NCI-H2227 (cell line): ENCODE measurements at regions not wholly inside any gene's neighbourhood (a gene's known extent, or its start where the extent isn't known, plus 50 kb on each side); places are given as distances from the start of the nearest gene placed in this dataset.

Source experiments
- DNase-seq: peaks from one replicate; lab custom pipeline; 2025; ENCODE audit not compliant: unreplicated experiment; lab: John Stamatoyannopoulos, UW

DNA sequence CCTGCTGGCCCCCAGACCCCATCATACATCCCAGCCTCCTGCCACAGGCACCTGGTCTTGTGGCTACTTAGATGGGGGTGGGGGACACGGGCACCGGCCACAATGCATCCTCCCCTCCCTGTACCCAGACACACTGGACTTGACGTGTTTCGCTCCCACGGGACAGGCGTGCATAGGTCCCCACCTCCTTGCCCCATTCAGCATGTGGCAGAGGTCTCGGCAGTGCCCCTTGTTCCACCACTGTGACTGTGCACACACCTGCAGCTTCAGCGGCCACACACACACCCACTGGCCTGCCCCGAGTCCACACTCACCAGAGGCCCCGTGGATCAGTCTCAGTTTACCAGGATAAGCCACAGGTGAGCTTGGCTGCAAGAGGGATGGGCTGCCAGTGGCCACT lies 109.6 kb downstream of the ENGASE start:
- no peak for DNase-seq

DNA sequence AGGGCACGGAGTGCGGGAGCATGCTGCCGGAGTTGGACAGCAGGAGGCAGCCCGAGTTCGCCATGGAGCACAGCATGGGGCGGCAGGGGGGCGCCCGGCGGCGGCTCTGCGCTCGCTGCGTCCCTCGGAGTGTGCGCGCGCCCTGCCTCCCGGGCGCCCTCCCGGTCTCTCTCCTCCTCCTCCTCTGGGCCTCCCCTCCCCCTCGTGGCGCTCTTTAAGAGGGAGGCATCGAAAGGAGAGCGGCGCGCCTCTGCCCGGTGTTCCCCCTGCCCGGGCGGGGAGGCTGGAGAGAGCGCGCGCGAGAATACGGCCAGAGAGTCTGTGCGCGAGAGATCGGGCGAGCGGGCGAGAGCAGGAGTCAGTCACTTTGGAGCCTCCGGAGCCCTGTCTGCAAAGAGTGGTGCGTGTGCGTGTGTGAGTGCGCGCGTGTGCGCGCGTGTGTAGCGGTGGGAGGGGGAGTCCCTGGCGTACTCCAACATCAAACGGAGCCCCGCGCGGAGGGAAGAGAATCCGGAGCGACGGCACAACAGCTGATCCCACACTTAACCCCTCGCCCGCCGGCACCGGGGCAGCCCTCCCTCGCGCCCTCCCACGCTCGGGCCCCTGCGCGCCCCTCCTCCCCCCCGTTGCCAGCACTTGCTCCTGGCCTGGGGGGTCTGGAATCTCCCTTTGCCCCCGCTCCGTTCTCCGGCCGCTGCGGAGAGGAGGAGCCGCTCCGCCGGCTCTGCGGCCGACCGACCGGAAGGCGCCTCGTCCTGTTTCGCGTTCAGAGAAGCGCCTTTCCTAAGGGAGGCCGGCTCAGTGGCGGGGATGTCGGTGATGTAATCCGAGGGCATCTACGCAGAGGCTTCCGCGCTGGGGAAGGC lies 108.9 kb downstream of the ENGASE start:
- peak; percentile 88 for DNase-seq

DNA sequence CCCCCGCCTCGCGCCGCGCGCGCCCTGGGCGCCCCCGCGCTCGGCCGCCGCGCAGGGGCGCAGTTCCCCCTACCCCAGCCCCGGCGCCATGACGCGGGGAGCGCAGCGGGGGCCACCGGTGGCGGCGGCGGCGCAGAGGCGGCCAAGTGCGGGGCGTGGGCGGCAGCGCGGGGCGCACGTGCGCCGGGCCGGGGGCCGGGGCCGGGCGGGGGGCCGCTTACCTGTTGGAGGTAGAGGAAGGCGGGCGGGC lies 108.3 kb downstream of the ENGASE start:
- DNase-seq = no peak

- no peak for DNase-seq
Measured at GRCh38 chr17:79182176-79183042, 107.8 kb downstream of the ENGASE start.

DNA sequence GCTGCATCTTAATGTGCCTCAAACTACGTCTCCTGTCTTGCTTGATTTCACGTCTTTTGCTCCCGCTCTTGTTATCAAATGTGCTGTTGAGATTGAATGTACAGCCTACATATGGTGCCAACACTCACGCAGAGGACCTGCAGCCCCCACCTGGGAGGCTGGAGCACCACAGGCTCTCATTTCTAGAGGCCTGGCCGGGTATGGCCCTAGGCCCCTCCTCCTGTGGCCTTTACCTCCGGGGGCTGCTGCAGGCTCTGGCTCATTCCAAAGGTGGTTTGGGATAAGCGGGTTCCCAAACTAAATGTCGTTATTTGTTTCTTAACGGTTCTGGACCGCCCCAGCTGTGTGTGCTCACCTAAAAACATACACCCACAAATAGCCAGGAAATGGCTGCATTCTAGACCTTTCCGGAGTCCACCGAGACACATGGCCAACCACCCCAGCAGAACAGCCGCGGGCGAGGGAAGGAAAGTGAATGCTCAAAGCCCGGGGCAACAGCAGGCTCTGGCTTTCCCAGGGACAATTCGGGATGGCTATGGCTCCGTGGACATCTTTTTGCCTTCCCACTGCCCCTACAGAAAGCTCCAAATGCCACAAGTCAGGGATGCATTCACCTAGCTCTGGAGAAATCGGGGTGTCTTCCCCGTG lies 105.9 kb downstream of the ENGASE start:
- no peak for DNase-seq

DNA sequence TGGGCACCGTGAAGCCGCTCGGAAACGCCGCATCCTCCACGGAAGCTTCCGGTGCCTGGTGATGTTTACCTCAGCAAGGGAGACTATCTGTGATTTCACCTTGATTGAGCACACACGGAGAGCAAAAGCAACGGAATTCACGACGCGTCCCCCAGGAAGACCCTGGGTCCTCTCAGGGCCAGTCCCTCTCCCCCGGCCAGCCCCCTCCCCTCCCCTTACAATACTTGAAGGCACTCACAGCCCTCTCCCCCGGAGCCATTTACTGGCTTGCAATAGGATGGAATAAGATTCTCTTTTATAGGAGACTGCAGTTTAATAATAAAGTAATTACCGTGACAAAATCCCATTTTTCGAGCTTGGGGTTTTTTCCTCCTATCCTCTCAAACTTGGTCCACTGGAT lies 104.7 kb downstream of the ENGASE start:
- DNase-seq = no peak

DNA sequence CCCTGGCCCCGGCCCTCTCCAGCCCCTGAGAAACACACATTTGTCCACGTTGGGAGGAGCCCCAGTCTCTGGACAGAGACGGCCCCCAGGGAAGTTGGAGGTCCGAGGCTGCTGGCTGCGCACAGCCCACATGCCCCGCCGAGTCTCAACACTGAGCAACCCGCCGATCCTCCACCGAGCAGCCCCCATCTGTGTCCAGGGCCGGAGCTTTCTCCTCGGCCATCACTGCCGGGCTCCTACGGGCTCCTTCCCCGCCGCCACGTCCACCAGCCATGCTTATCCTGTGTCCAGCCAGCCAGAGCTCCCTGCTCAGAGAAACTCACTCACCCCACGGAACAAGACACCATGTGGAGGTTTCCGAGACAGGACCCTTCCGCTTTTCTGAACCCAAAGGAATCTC lies 103.3 kb downstream of the ENGASE start:
- DNase-seq = no peak

DNA sequence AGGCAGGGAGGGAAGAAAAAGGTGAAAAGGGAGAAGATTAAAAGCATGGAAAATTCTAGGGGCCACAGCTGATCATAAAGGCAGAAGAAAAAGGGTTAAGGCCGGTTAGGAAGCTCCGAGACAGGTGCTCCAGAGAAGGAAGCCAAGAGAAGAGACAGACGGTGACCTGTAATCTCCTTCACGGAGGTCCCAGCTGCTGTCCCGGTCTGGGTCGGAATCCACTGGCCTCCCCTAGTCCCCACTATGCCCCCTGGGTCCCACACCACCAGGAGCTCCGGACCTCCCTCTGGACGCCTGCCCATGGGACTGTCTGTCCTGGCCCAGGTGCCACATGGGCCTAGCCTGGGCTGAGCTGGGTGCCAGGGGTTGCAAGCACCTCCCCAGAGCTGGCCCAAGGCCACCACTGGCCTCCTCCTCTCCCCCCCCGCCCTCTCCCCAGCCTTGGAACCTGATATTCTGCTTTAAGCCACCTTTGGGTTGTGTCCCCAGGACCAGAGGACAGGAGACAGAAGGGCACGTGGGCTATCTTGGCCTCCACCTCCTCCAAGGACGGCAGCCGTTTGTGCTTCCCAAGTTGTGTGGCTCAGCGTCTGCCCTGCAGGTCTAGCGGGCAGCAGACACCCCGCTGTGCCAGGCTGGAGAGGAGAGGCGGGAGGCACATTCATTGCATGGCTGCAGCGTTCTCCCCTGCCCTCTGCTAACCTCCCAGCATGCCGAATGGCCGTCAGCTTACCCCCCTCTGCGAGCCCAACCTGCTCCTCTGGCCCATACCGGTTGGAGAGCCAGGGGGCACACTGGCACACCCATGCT lies 102.4 kb downstream of the ENGASE start:
- DNase-seq = no peak

GRCh38 chr17:79174905-79175856 lies 100.6 kb downstream of the ENGASE start:
- DNase-seq = no peak

- DNase-seq = no peak
Measured at GRCh38 chr17:79174193-79174765, 99.7 kb downstream of the ENGASE start.

DNA sequence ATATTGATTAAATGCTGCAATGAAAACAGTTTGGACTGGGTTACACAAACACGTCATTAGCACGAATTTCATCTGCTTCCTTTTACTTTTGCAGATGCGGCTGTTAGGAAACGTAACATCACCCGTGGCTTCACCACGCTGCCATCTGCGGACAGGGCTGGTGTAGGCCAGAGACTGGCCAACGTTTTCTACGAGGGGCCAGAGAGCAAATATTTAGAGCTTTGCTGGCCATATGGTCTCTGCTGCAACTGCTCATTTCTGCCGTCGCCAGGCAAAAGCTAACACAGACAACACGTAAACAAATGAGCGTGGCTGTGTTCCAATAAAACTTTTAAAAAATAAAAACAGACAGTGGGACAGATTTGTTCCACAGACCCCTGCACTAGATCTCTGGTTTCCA lies 96.6 kb downstream of the ENGASE start:
- no peak for DNase-seq

GRCh38 chr17:79169861-79170260 lies 95.2 kb downstream of the ENGASE start:
- DNase-seq = no peak

DNA sequence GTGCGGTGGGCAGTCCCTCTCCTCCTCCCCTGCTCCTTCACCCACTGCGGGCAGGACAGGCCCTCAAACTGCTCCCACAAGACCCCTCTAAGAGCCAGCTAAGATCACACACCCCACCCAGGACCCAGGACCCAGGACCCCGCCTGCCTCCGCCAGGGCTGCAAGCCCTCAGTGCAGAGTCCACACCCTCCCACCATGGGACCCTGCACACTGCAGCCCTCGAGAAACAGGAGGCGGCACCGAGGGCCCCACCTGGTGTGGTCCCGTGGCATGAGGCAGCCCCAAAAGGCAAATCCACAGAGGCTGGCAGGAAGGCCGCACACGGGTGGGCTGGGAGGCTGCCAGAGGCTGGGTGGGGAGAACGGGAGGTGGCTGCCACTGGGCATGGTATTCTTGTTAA lies 94.7 kb downstream of the ENGASE start:
- DNase-seq = no peak

DNA sequence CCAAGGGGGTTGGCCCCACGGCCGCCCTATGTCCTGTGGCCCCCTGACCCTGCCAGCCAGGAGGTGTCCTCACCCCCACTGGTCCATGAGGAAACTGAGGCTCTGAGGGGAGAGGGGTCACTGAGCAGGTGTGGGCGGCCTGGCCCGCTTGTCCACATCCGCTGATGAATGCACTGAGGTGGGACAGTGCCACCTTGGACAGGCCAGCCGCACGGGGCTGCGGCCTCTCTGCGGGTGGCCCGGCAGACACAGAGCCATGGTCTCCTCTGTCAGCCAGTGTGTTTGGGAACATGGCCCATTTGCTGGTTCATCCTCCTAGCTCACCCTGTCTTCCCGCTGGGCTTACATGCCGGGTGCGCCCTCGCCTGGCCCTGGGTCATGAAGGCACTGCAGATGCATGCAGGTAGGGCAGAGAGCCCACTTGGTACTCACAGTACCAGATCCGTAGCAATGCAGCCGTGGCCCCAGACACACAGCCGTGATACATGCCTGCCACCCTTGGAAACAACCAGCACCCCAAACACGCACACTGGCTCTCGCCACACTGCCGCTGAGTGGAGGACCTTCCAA lies 93.9 kb downstream of the ENGASE start:
- no peak for DNase-seq

GRCh38 chr17:79167486-79167885 lies 92.9 kb downstream of the ENGASE start:
- no peak for DNase-seq

DNA sequence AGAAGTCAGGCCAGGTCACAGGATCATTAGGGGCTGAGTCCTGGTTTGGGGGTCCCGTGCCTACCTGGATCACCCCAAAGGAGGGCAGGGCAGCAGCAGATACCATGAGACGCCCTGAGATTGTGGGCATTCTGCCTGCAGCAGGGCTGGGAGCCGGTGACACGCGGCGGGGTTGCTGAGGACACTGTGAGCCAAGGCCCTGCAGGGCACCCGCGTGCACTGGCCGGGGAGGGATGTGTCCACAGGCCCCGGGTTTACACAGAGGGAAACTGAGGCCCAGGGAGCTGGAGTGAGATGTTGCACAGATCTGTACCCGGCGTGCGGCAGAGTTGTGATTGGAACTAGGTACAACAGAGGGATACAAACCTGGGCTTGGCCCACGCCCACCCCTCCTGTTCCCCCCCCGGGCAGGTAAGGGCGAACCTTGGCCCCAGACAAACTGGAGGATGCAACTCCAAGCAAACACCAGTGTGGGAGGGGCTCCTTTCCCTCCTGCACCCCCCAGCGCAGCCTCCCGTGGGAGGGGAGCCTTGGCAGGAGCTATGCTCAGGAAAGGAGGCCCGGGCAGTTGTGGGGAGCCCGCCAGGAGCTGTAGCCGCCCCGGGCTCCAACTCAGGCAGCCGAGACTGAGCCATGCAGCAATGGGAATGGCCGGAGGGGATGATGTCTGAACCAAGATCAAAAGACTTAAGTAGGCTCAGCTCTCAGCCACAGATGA lies 91.3 kb downstream of the ENGASE start:
- no peak for DNase-seq

DNA sequence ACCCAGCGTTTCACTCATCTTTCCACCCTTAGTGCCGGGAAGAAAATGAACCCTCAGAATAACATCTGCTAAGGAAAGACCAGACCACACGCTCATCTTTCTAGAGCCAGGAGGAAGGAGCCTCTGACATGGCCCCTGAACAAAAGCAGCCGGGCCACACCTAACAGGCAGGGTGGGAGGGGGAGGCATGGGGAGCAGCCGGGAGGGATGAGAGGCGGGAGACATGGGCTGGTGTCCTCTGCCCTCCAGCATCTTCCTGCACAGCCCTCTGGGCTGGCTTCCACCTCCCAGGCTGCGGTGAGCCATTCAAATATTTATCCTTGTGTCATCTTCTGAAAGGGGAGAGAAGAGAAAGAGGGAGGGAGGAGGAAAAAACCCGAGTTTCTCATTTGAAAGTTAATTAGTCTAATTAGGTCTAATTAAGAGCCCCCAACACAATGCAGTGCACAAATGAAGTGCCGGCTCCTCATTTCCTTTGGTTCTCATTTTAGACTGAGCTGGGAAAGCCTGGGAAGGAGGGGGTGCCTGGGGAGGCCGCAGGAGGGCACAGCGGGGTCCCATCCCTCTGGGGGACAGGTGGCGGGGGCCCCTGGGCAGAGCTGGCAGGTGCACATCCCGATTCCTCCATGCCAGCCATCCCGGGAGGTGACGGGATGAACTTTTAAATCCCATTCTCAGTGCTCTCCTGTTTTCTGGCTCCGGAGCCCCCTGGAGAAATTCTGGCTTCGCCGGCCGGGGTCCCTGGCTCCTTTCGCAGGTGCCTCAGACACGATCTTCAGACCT lies 90.5 kb downstream of the ENGASE start:
- DNase-seq = no peak

DNA sequence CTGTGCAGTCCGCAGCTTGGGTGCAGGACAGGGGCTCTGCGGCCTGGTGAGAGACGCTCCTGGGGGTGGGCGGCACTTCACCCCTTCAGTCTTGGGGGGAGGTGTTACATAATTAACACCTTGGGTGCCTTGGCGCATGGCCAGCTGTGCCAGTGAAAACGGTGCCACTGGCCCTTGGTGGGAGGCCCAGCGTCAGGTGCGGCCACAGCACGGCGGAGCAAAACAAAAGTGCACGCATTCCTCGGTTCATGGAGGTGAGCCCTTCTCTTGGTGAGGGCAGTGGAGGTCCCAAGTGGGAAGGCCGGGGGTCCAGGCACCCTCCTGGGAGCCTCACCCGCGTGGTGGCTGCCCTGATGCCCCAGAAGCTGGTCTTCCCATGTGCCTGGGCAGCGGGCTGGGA lies 89.8 kb downstream of the ENGASE start:
- no peak for DNase-seq
